ENCODE measurements at regions not wholly inside any gene's neighbourhood (a gene's known extent, or its start where the extent isn't known, plus 50 kb on each side); places are given as distances from the start of the nearest gene placed in this dataset.

GRCh38 chr17:72591289-72592241 is 470.7 kb downstream of the SOX9 start:
- no peak for DNase-seq

- peak in 1 of 4 experiments; percentile 1 for DNase-seq
Measured at GRCh38 chr17:72592242-72592966, 471.6 kb downstream of the SOX9 start.

GRCh38 chr17:72592967-72593325 is 472.1 kb downstream of the SOX9 start:
- no peak for DNase-seq

GRCh38 chr17:72594248-72594647 is 473.4 kb downstream of the SOX9 start:
- DNase-seq = no peak
